ENCODE measurements at regions not wholly inside any gene's neighbourhood (a gene's known extent, or its start where the extent isn't known, plus 50 kb on each side); places are given as distances from the start of the nearest gene placed in this dataset.

- Mint-ChIP-seq H3K27me3 (no peaks in the 10 kb centered on the region), H3K27ac (ENCODE audit: low read depth) (no peak overlapping the region), H3K36me3 (ENCODE audit: insufficient read depth) (no peaks in the 10 kb centered on the region), H3K4me1 (no peaks in the 10 kb centered on the region), H3K4me3 (no peak overlapping the region), H3K9me3 (no peaks in the 10 kb centered on the region)
- no peak for ATAC-seq (replicated peaks; ENCODE audit: extremely low read depth, poor library complexity, severe bottlenecking)
- no peak for DNase-seq (ENCODE audit: low spot score in 2 of 2)
These were observed 210.0 kb downstream of the OGFRL1 start for GRCh38 chr6:71498638-71499037.

GRCh38 chr6:71499667-71500066, 211.1 kb downstream of the OGFRL1 start:
- ATAC-seq (replicated peaks; ENCODE audit: extremely low read depth, poor library complexity, severe bottlenecking) (no peak), DNase-seq (ENCODE audit: low spot score in 2 of 2) (no peak)
- no peaks in the 10 kb centered on the region for H3K27me3 Mint-ChIP-seq
- peaks cover 2% of the 10 kb centered on the region for H3K9me3 Mint-ChIP-seq
- H3K27ac Mint-ChIP-seq (ENCODE audit: low read depth): no peak overlapping the region
- H3K36me3 Mint-ChIP-seq (ENCODE audit: insufficient read depth): no peaks in the 10 kb centered on the region
- H3K4me3 Mint-ChIP-seq: no peak overlapping the region
- H3K4me1 Mint-ChIP-seq: no peaks in the 10 kb centered on the region

- DNase-seq (ENCODE audit: low spot score in 2 of 2) (no peak), ATAC-seq (replicated peaks; ENCODE audit: extremely low read depth, poor library complexity, severe bottlenecking) (no peak)
- Mint-ChIP-seq H3K36me3 (ENCODE audit: insufficient read depth) (no peaks in the 10 kb centered on the region), H3K4me3 (no peak overlapping the region), H3K27me3 (no peaks in the 10 kb centered on the region), H3K4me1 (no peaks in the 10 kb centered on the region), H3K9me3 (peaks cover 5% of the 10 kb centered on the region), H3K27ac (ENCODE audit: low read depth) (no peak overlapping the region)
These were observed 213.6 kb downstream of the OGFRL1 start for GRCh38 chr6:71502168-71502567.

GRCh38 chr6:71502956-71503355, 214.3 kb downstream of the OGFRL1 start:
- Mint-ChIP-seq H3K27ac (ENCODE audit: low read depth) (no peak overlapping the region), H3K4me3 (no peak overlapping the region), H3K9me3 (peaks cover 5% of the 10 kb centered on the region), H3K4me1 (no peaks in the 10 kb centered on the region), H3K36me3 (ENCODE audit: insufficient read depth) (no peaks in the 10 kb centered on the region), H3K27me3 (no peaks in the 10 kb centered on the region)
- ATAC-seq (replicated peaks; ENCODE audit: extremely low read depth, poor library complexity, severe bottlenecking): no peak
- no peak for DNase-seq (ENCODE audit: low spot score in 2 of 2)

GRCh38 chr6:71507183-71507582, 218.6 kb downstream of the OGFRL1 start:
- Mint-ChIP-seq H3K27me3 (peaks cover 8% of the 10 kb centered on the region), H3K4me3 (no peak overlapping the region), H3K36me3 (ENCODE audit: insufficient read depth) (no peaks in the 10 kb centered on the region), H3K27ac (ENCODE audit: low read depth) (no peak overlapping the region), H3K4me1 (no peaks in the 10 kb centered on the region), H3K9me3 (peaks cover 5% of the 10 kb centered on the region)
- ATAC-seq (replicated peaks; ENCODE audit: extremely low read depth, poor library complexity, severe bottlenecking) (no peak), DNase-seq (ENCODE audit: low spot score in 2 of 2) (no peak)

GRCh38 chr6:71509191-71510005, 220.8 kb downstream of the OGFRL1 start:
- H3K27me3 Mint-ChIP-seq: peaks cover 11% of the 10 kb centered on the region
- ATAC-seq (replicated peaks; ENCODE audit: extremely low read depth, poor library complexity, severe bottlenecking) (no peak), DNase-seq (ENCODE audit: low spot score in 2 of 2) (no peak)
- H3K9me3 Mint-ChIP-seq: peaks cover 5% of the 10 kb centered on the region
- H3K36me3 Mint-ChIP-seq (ENCODE audit: insufficient read depth): no peaks in the 10 kb centered on the region
- no peak overlapping the region for H3K27ac Mint-ChIP-seq (ENCODE audit: low read depth)
- no peaks in the 10 kb centered on the region for H3K4me1 Mint-ChIP-seq
- no peak overlapping the region for H3K4me3 Mint-ChIP-seq

GRCh38 chr6:71510057-71510713, 221.6 kb downstream of the OGFRL1 start:
- H3K36me3 Mint-ChIP-seq (ENCODE audit: insufficient read depth): no peaks in the 10 kb centered on the region
- peaks cover 11% of the 10 kb centered on the region for H3K27me3 Mint-ChIP-seq
- H3K9me3 Mint-ChIP-seq: no peaks in the 10 kb centered on the region
- ATAC-seq (replicated peaks; ENCODE audit: extremely low read depth, poor library complexity, severe bottlenecking): no peak
- H3K4me3 Mint-ChIP-seq: no peak overlapping the region
- no peak for DNase-seq (ENCODE audit: low spot score in 2 of 2)
- no peak overlapping the region for H3K27ac Mint-ChIP-seq (ENCODE audit: low read depth)
- no peaks in the 10 kb centered on the region for H3K4me1 Mint-ChIP-seq

- H3K4me1 Mint-ChIP-seq: no peaks in the 10 kb centered on the region
- peaks cover 11% of the 10 kb centered on the region for H3K27me3 Mint-ChIP-seq
- no peak overlapping the region for H3K27ac Mint-ChIP-seq (ENCODE audit: low read depth)
- no peaks in the 10 kb centered on the region for H3K36me3 Mint-ChIP-seq (ENCODE audit: insufficient read depth)
- no peak for ATAC-seq (replicated peaks; ENCODE audit: extremely low read depth, poor library complexity, severe bottlenecking)
- DNase-seq (ENCODE audit: low spot score in 2 of 2): no peak
- H3K9me3 Mint-ChIP-seq: no peaks in the 10 kb centered on the region
- H3K4me3 Mint-ChIP-seq: no peak overlapping the region
These were observed 222.2 kb downstream of the OGFRL1 start for GRCh38 chr6:71510856-71511255.

- H3K4me3 Mint-ChIP-seq: no peak overlapping the region
- no peak overlapping the region for H3K27ac Mint-ChIP-seq (ENCODE audit: low read depth)
- peaks cover 11% of the 10 kb centered on the region for H3K27me3 Mint-ChIP-seq
- H3K9me3 Mint-ChIP-seq: no peaks in the 10 kb centered on the region
- DNase-seq (ENCODE audit: low spot score in 2 of 2) (no peak), ATAC-seq (replicated peaks; ENCODE audit: extremely low read depth, poor library complexity, severe bottlenecking) (no peak)
- H3K36me3 Mint-ChIP-seq (ENCODE audit: insufficient read depth): no peaks in the 10 kb centered on the region
- no peaks in the 10 kb centered on the region for H3K4me1 Mint-ChIP-seq
These were observed 223.6 kb downstream of the OGFRL1 start for GRCh38 chr6:71512256-71512655.

GRCh38 chr6:71513036-71513435, 224.4 kb downstream of the OGFRL1 start:
- Mint-ChIP-seq H3K36me3 (ENCODE audit: insufficient read depth) (no peaks in the 10 kb centered on the region), H3K4me1 (no peaks in the 10 kb centered on the region)

GRCh38 chr6:71523548-71523947, 234.9 kb downstream of the OGFRL1 start:
- DNase-seq (ENCODE audit: low spot score in 2 of 2) (no peak), ATAC-seq (replicated peaks; ENCODE audit: extremely low read depth, poor library complexity, severe bottlenecking) (no peak)
- Mint-ChIP-seq H3K36me3 (ENCODE audit: insufficient read depth) (no peaks in the 10 kb centered on the region), H3K27me3 (peaks cover 31% of the 10 kb centered on the region), H3K27ac (ENCODE audit: low read depth) (no peak overlapping the region), H3K9me3 (no peaks in the 10 kb centered on the region), H3K4me1 (no peaks in the 10 kb centered on the region), H3K4me3 (no peak overlapping the region)

More at GRCh38 chr6:71513036-71513435, 224.4 kb downstream of the OGFRL1 start:
- Mint-ChIP-seq H3K9me3 (no peaks in the 10 kb centered on the region), H3K27me3 (peaks cover 11% of the 10 kb centered on the region), H3K4me3 (no peak overlapping the region), H3K27ac (ENCODE audit: low read depth) (no peak overlapping the region)
- ATAC-seq (replicated peaks; ENCODE audit: extremely low read depth, poor library complexity, severe bottlenecking) (no peak), DNase-seq (ENCODE audit: low spot score in 2 of 2) (no peak)

- H3K27ac Mint-ChIP-seq (ENCODE audit: low read depth): no peak overlapping the region
- H3K4me1 Mint-ChIP-seq: no peaks in the 10 kb centered on the region
- H3K27me3 Mint-ChIP-seq: peaks cover 31% of the 10 kb centered on the region
- H3K36me3 Mint-ChIP-seq (ENCODE audit: insufficient read depth): no peaks in the 10 kb centered on the region
- no peak overlapping the region for H3K4me3 Mint-ChIP-seq
- no peak for DNase-seq (ENCODE audit: low spot score in 2 of 2)
- ATAC-seq (replicated peaks; ENCODE audit: extremely low read depth, poor library complexity, severe bottlenecking): no peak
- H3K9me3 Mint-ChIP-seq: no peaks in the 10 kb centered on the region
These were observed 235.6 kb downstream of the OGFRL1 start for GRCh38 chr6:71524201-71524600.

- H3K27me3 Mint-ChIP-seq: peaks cover 26% of the 10 kb centered on the region
- H3K27ac Mint-ChIP-seq (ENCODE audit: low read depth): no peak overlapping the region
- H3K36me3 Mint-ChIP-seq (ENCODE audit: insufficient read depth): no peaks in the 10 kb centered on the region
- H3K4me1 Mint-ChIP-seq: no peaks in the 10 kb centered on the region
- no peaks in the 10 kb centered on the region for H3K9me3 Mint-ChIP-seq
- ATAC-seq (replicated peaks; ENCODE audit: extremely low read depth, poor library complexity, severe bottlenecking) (no peak), DNase-seq (ENCODE audit: low spot score in 2 of 2) (no peak)
- H3K4me3 Mint-ChIP-seq: no peak overlapping the region
These were observed 239.3 kb downstream of the OGFRL1 start for GRCh38 chr6:71527886-71528285.

Data from central memory CD8-positive, alpha-beta T cell (primary cell).